ENCODE measurements at regions not wholly inside any gene's neighbourhood (a gene's known extent, or its start where the extent isn't known, plus 50 kb on each side); places are given as distances from the start of the nearest gene placed in this dataset.

DNA sequence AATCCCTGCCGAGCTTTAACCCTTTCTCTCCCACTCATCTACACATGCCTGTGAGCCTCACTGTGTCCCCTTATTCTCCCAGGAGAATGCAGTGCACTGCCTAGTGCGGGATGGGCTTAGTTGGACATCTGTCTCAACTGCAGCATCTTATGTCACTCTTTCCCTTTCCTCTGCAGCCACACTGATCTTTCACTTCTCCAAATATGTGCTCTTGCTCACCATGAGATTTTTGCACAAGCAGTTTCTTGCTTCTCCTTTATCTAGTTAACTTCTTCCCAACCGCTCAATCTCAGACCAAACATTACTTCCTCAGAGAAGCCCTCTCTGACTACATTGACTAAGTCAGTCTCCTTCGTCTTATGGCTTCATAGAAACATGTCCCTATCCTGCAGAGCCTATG lies 292.3 kb downstream of the KBTBD8 start:
- DNase-seq = no peak

DNA sequence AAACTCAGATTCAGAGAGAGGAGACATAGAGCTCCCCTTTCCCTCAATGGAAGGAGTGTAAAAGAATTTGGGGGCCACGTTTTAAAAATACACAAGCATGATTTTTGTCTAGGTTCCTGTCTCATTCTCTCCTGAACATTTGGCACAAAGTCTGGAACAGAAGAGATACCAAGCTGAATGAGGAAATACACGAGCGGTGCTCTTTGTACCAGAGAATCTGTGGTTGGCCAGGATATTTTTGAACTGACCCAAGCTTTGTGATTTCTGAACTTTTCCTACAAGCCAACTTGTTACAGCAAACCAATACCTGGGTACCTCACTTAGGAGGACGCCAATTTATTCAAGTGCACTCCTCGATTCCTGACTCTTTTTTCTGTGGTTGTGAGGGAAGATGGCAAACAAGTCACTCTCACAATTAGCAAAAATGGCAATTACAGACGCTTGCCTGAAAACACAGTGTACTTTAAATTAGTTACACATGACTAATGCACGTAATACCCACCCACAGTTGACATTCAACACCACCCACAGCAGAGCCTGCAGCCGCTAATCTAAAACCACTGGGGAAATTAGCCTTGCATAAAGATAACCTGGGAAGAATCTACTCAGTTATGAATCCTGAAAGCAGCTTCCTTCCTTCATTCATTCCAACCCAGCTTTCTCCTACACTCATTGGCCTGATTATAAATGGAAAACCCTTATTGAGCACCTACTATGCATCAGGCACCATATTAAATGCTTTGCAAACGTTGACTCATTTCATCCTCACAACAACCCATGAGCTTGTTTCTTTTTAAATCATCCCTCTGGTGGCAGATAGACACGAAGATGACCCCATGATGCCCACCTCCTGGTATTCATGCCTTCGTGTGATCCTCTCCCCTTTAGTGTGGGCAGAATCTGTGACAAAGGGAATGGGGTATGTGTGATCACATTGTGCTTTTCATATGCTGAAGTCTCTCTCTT lies 293.5 kb downstream of the KBTBD8 start:
- no peak for DNase-seq

DNA sequence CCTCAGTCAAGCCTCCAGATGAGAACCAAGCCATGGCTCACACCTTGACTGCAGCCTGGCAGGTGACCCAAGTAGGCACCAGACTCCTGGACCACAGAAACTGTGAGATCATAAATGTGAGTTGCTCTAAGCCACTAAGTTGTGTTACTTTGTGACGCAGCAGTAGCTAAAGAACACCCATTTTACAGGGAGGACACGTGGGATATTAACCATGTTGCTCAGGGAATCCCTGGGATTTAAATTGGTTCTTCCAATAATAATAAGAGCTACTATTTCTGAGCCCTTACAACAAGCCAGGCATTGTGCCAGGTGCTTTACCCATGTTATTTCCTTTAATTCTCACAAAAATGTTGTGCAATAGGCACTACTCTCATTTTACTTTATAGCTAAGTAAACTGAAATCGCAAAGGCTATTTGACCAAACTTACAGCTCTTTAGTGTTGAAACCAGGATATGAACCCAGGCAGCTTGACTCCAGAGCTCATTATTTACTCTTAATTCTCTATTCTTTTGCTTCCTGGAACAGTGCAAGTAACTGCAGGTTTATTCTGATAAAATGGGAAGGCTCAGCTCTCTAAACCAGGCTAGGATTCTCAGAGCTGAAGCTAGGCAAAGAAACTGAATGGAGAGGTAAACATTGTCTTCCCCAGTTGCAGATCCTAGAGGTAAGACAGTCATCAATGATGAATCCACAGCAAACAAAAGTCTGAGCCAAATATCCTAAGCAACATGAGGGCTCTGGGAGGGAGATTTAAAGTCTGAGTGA lies 294.4 kb downstream of the KBTBD8 start:
- no peak for DNase-seq

DNA sequence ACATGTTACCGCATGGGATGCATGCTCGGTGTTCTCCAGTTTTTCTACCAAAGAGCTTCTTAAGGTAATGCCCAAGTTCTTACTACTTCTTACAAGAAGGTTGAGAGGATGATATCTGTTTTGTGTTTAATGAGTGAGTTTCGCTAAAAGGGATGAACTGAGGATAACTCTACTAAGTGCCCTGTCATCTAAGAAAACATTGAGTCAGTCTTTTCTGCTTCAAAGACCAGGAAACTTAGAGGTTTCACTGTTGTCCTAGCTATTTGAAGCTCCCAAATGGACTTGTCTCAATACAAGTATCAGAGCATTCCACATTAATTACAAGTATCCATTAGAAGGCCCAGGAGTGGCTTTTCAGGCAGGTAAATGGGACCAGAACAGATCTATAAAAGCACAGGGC lies 296.2 kb downstream of the KBTBD8 start:
- no peak for DNase-seq

DNA sequence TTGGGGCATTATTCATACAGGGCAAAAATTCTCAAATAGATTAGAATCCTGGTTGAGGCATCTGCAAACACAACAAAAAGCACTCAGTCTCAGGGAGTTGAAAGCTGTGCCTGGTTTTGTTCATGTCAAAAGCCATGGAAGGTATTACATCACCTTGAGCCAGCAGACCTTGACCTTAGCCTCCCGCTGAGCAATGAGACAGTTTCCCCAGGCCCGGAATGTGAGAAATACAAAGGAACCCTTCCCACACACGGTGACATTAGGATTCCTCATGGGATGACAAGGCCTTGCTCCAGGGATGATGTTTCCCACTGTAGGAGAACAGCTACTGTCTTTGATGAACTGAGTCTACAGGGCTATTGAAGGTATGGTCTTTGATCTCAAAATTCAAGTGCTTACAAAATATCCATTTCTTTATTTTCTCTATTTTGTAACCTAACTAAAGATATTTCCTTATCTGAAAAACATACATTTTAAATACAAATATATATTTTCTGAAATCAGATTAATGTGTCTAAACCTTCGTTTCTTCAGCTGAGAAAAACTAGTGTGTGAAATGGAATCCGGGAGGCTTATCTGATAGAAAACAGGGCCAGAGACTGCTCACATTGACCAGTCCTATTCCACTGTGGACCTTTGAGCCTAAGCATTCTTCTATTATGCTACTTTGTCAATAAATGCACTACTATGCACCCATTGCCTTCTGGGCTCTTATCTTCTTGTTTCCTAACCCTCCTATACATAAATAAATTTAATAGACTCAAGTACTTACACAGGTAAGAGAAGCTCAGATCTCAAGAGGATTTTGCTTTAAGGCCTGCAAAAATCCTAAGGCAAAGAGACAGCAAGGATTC lies 298.2 kb downstream of the KBTBD8 start:
- no peak for DNase-seq

DNA sequence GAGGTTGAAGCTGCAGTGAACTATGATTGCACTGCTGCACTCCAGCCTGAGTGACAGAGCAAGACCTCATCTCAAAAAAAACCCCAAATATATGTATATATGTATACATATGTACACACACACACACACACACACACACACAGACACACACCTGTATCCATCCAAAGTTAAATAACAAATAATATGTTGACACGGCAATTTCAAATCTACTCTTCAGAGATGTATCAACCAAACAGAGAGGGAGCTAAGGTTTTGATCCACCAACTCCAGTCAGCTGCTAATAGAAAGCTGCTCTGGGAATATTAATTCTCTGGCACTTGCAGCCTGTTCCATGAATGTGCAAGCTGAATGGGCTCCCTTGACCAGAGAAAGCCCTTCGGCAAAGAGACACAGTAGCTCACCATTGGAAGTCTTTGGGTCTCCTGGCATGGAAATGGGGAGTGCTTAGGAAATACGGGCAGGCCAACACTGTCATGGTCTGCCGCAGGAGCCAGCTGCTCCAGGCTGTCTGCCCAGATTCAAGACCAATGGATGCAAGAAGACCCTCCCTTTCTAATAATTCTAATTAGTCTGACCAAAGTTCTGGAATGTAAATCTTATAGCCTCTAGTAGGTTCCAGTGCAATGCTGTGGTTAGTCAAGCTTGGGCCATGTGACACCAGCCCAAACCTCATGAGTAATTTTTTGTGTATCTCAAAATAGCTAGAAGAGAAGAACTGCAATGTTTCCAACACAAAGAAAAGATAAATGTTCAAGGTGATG lies 299.8 kb downstream of the KBTBD8 start:
- no peak for DNase-seq

DNA sequence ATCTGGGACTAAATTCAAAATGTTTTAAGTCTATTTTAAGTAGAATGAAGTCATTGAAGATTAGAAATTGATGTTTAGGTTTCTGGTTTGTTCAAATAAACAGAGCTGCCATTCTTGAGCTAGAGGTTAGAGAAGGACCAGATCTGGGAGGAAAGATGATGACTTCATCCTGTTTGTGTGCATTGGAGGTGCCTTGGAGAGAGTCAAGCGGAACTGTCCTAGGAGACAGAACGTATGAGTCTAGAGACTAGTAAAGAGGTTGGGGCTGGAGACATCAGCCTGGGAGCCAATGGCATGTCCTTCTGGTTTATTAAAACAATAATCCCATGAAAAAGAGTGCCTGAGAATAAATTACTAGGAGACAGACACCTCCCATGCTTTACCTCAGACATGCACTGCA lies 303.4 kb downstream of the KBTBD8 start:
- DNase-seq = no peak

DNA sequence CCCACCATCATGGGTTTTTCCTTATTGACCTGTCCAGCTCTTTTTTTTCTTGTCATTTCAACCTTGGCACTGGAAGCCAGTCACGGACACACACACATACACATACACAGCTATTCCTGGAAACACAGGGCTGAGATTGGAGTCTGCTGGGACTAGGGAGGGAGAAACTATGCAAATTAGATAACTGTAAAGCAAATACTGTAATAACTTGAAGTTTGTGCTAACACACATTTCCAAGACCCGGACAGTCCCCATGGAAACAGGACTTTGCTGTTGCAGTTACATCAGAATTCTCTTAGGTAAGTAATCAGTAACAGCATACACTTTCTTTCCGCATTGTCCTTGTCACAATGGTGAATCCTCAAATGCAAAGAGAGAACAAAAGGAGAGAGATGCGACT lies 304.4 kb downstream of the KBTBD8 start:
- no peak for DNase-seq

DNA sequence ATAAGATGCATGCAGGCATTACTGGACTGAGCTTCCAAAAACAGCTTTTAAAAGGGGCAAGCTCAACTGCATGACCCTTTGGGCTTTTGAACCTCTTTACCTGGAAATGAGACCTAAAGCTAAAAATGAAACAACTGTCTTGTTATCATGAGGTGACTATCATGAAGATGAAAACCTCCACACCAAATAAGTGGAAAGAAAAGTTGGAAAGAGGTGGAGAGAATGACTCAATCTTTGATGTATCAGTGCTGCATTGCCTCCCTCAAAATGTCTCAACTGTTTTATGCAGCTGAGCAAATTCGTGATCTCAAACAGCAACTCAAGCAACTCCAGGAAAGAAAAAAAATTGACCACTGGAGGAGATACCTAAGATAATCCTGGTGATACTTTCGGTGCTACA lies 307.1 kb downstream of the KBTBD8 start:
- DNase-seq = no peak

DNA sequence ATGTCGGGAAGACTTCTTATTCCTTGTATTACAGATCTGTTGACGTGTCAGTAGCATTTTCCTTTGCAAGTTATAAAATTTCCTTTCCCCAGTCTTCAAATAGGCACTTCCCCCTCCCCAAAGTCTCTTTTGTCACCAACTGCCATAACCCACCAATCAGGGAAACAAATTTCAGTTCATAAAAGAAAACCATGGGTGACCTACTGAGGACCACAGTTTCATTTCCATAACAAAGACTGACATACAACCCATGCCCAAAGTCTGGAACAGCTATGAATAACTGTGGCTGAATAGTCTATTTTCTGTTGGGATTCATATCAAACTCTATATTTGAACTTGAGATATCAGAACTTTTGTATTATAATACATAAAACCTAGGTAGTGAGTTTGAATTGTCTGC lies 307.8 kb downstream of the KBTBD8 start:
- DNase-seq = no peak

DNA sequence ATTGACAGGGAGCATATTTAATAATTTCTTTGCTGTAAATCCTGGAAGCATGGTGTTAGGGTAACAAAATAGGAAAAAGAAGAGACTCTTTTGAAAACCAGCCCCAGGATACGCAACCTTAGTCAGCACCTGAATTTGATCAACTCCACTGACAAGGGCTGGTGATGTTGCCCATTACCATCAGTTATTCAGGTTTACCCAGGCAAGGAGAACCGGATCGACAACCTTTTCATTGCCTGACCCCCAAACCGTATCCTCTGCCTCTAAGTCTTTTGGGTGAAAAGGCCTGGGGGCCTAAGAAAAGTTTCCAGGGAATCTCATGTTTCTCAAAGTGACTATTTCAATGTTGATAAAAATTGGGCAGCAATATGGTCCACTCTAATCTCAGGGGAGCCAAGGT lies 313.3 kb downstream of the KBTBD8 start:
- DNase-seq = no peak

DNA sequence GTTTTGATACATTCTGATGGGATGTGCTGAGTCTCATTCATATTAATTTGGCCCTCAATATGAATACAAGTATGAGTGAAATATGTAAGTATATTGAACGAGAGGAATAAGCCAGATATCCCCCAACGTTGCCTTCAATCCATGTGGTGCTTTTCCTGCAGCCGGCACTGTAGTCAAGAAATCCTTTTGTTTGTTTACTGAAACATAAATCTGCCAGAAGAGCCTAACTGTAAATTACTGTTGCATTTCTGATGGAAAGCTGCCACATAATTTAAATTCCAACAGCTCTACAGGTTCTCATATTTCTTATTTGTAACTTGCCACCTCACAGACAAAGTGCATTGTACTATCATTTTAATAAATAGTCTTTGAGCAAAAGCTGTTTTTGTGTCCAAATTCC lies 314.0 kb downstream of the KBTBD8 start:
- no peak for DNase-seq

DNA sequence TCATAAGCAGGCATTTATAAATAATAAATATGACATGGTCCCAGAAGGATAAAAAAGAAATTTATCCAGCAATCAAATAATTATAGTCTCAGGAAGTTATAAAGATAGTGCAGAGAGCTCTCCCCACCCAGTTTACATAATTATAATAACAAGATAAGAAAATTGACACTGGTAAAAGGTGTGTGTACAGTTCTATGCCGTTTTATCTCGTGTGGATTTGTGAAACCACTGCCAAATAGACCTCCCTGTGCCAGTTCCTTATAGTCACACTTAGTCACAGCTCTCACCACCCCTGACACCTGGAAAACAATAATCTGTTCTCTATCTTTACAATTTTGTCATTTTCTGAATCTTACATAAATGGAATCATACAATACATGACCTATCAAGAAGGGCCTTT lies 320.1 kb downstream of the KBTBD8 start:
- no peak for DNase-seq

DNA sequence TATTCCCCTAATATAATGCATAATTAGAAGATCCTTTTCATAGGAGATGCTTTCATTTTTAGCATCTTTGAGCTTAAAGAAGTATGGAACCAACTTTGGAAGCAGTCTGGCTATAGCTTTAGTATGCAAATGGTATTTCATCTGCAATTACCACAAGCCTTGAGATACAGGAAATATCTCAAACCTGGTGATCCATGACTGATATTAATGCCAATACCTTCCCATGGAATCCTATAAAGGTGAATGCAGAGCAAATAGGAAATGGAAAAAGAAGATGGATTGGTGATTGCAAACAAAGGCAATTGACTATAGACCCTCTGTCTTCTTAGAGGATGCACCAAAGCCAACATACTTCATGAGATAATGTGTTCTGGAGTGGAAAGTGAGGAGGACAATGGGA lies 326.4 kb downstream of the KBTBD8 start:
- DNase-seq = no peak
